ENCODE measurements at regions not wholly inside any gene's neighbourhood (a gene's known extent, or its start where the extent isn't known, plus 50 kb on each side); places are given as distances from the start of the nearest gene placed in this dataset.

GRCh38 chr1:172751683-172752082, 92.8 kb downstream of the FASLG start:
- no peak for DNase-seq (ENCODE audit: low spot score)
- TF ChIP-seq CTCF (IDR thresholded peaks at IDR 0.05; ENCODE audit: borderline replicate concordance, control extremely low read depth, extremely low read depth, insufficient read depth, missing control alignments), result no peak
- in situ Hi-C loops (cut with MboI; ENCODE audit: low sequenced_read_pairs, unreplicated experiment), result no loop called here

GRCh38 chr1:172753964-172754363, 95.1 kb downstream of the FASLG start:
- no peak for DNase-seq (ENCODE audit: low spot score)
- in situ Hi-C loops (cut with MboI; ENCODE audit: low sequenced_read_pairs, unreplicated experiment), result no loop called here
- no peak for TF ChIP-seq CTCF (IDR thresholded peaks at IDR 0.05; ENCODE audit: borderline replicate concordance, control extremely low read depth, extremely low read depth, insufficient read depth, missing control alignments)

GRCh38 chr1:172754609-172755008, 95.7 kb downstream of the FASLG start:
- no peak for TF ChIP-seq CTCF (IDR thresholded peaks at IDR 0.05; ENCODE audit: borderline replicate concordance, control extremely low read depth, extremely low read depth, insufficient read depth, missing control alignments)
- in situ Hi-C loops (cut with MboI; ENCODE audit: low sequenced_read_pairs, unreplicated experiment), result no loop called here
- DNase-seq (ENCODE audit: low spot score), result no peak

- DNase-seq (ENCODE audit: low spot score), result no peak
- in situ Hi-C loops (cut with MboI; ENCODE audit: low sequenced_read_pairs, unreplicated experiment), result no loop called here
- no peak for TF ChIP-seq CTCF (IDR thresholded peaks at IDR 0.05; ENCODE audit: borderline replicate concordance, control extremely low read depth, extremely low read depth, insufficient read depth, missing control alignments)
These were observed 96.2 kb downstream of the FASLG start for GRCh38 chr1:172755099-172755498.

- no peak for DNase-seq (ENCODE audit: low spot score)
- TF ChIP-seq CTCF (IDR thresholded peaks at IDR 0.05; ENCODE audit: borderline replicate concordance, control extremely low read depth, extremely low read depth, insufficient read depth, missing control alignments), result no peak
- in situ Hi-C loops (cut with MboI; ENCODE audit: low sequenced_read_pairs, unreplicated experiment), result no loop called here
These were observed 97.1 kb downstream of the FASLG start for GRCh38 chr1:172756024-172756423.

GRCh38 chr1:172758259-172758658, 99.4 kb downstream of the FASLG start:
- no peak for TF ChIP-seq CTCF (IDR thresholded peaks at IDR 0.05; ENCODE audit: borderline replicate concordance, control extremely low read depth, extremely low read depth, insufficient read depth, missing control alignments)
- no peak for DNase-seq (ENCODE audit: low spot score)
- in situ Hi-C loops (cut with MboI; ENCODE audit: low sequenced_read_pairs, unreplicated experiment), result no loop called here

GRCh38 chr1:172760121-172760520, 101.2 kb downstream of the FASLG start:
- no peak for DNase-seq (ENCODE audit: low spot score)
- in situ Hi-C loops (cut with MboI; ENCODE audit: low sequenced_read_pairs, unreplicated experiment), result no loop called here
- TF ChIP-seq CTCF (IDR thresholded peaks at IDR 0.05; ENCODE audit: borderline replicate concordance, control extremely low read depth, extremely low read depth, insufficient read depth, missing control alignments), result no peak
